NCI-H1092 treated with DMSO at 0.1 percent for 48 hours (cell line): ENCODE measurements at regions not wholly inside any gene's neighbourhood (a gene's known extent, or its start where the extent isn't known, plus 50 kb on each side); places are given as distances from the start of the nearest gene placed in this dataset.
"Not testable (repeated sequence)": the region's sequence is repeated elsewhere in the genome, so short reads cannot be mapped to it uniquely, and the experiment has no call there.

ENCODE experiments used
- DNase-seq: peaks from one replicate; lab custom pipeline; 2025; lab: John Stamatoyannopoulos, UW

DNA sequence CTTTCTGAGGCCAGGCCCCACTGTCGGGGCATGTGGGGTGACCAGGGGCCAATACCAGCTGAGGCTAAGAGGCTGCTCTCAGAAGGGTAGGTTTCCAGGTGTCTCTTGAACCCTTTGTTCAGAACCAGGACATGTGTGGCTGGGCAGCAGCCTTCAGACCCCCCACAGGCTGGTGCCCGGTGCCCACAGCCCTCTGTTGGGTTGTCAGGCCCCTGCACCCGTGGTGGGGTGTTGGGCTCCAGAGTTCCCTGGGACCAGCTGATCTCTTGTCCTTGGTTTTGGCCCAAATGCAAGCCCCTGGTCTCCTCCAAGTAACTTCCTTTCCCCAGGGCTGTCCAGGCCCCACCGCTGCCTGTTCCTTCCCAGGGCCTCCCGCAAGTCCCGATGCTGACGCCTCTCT is 226.0 kb downstream of the TMEM121 start:
- not testable (repeated sequence) for DNase-seq

DNA sequence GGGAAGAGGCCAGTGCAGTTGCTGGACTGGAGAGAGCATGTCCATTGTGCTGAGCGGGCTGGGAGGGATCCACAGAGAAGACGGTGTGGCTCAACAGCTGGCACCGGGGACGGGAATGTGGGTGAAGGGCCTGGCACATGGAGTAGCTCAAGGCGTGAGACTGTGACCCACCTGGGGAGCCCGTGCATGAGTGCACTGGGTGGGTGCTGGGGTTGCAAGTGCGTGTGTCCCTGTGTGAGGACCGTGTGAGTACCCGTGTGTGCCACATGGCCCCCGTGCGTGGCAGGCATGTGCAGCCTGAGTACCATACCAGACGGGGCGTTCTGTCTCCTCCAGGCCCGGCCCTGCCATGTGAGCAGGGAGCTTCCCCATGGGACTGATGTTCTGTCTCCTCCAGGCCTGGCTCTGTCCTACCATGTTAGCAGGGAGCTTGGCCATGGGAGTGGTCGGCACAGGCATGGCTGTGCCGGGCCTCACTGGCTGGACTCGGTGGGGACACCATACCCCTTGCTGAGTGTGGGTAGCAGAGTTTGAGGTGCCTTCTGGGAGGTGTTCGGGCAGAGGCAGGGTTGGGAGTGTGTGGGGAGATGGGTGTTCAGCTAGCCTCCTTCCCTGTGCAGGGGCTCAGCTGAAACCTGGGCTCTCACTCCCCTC is 234.4 kb downstream of the TMEM121 start:
- no peak for DNase-seq

DNA sequence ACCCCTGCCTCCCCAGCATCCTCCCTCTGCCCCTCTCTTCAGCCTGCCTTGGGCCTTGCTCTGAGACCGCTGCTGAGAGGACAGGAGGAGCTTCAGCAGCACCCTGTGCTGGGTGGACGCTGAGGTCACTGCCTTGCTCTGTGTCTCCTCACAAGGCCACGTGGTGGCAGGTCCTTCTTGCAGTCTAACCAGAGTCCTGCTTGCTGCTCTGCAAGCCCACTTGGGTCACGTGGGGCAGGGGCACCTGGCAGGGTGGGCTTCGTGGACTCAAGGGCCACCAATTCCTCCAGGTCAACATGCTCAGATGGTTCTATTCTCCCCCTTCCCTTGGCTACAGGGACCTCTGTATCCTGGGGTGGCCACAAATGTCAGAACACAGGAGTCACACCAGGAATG is 235.0 kb downstream of the TMEM121 start:
- not testable (repeated sequence) for DNase-seq

DNA sequence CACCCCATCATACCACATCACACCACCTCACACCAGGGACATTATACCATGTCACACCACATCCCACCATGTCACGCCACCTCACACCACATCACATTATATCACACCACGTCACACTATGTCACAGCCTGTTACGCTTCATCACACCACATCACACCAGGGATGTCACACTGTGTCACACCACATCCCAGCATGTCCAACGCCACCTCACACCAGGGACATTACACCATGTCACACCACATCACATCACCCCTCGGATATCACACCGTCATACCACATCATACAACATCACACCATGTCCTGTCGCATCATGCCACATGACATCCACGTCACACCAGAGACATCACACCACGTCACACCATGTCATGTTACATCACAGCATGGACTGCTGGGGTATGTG is 235.5 kb downstream of the TMEM121 start:
- DNase-seq: no peak

DNA sequence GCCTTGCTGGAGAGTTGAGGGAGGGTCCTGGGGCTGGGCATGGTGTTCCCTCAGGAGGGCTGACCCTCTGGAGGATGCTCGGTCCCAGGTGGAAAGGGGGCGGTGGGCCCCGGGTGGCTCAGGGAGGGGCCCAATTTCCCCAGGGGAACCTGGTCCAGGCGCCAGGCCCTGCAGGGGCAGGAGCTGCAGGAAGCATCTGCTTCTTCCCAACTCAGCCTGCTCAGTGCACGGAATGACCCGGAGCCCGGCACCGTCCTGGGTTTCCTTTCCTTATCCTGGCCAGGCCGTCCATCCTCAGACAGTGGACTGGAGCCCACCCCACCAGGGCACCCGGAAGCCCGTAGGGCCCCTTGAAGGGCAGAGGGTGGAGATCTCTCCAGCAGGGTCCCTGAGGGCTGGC is 235.9 kb downstream of the TMEM121 start:
- not testable (repeated sequence) for DNase-seq

DNA sequence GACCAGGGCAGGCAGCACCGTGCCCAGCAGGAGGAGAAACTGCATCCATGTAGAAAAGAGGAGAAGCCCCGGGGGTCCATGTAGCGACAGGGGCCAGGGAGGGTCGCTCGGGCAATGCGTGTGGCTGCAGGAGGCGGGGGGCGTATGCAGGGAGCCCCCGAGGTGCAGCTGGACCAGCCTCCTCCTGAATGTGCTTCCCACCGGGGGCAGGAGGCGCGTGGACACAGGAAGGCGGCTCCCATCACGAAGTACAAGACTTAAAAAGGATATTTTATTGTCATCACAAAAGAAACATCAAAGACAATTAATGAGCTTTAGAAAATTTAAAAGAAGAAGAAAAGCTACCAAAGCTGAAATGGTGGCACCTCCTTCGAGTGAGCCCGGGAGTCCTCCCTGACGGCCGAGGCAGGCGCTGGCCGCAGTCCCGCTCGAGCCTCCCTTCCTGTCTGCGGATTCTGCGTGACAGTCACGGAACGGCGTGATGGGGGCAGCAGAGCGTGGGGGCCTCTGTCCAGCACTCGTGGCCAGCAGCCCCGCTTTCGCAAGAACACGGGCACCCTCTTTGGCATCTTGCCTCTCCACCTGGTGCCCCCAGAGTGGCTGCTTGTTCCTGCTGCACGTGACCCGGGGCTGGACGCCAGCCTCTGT is 238.0 kb downstream of the TMEM121 start:
- DNase-seq: not testable (repeated sequence)

DNA sequence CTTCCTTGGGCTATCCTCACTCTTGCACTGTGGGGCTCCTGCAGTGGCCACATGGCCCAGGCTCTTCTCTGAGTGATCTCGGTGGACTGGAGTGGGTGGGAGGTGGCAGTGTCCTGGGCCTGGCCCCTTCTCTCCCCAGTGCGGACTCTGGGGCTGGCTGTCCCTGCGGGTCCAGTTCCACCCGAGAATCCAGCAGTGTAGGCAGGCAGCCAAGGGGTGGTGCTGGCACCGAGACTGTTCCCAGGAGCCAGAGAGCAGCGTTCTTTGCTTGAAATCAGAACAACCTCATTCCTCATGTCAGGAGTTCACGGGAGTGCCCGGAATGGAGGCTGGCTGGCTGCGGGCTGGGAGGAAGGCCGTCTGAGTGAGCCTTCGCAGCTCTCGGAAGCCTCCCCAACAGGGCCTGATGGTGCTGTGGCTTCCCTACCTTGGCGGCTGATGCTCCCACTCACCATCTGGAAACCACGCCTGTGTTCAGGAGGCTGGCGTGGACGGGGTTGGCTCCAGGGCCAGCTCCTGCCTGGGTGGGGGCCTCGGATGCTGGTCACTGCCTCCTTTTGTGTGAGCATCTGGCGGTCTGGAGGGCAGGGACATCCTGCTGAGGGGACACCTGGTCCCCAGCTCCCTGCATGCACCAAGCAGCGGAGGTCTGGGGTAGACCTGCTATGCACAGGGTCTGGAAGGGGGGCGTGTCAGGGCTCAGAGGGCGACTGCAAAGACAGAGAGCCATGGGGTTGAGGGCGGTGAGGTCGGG is 238.9 kb downstream of the TMEM121 start:
- not testable (repeated sequence) for DNase-seq

DNA sequence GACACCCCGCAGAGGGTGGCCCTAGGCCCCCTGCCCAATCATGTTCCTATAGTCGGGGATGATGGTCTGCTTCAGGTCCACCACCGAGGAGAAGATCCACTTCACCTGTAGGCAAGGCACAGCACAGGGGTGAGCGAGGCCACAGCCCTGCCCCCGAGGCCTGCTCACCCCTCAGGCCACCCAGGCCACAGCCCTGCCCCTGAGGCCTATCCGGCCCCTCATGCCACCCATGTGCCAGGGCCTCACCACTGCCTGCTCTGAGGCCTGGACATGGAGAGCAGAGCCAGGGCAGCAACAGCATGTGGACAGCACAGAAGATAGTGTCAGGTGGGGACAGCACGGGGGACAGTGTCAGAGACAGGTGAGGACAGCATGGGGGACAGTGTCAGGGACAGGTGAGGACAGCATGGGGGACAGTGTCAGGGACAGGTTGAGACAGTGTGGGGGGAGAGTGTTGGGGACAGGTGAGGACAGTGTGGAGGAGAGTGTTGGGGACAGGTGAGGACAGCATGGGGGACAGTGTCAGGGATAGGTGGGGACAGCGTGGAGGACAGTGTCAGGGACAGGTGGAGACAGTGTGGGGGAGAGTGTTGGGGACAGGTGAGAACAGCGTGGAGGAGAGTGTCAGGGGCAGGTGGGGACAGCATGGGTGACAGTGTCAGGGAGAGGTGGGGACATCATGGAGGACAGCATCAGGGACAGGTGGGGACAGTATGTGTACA is 239.7 kb downstream of the TMEM121 start:
- no peak for DNase-seq

DNA sequence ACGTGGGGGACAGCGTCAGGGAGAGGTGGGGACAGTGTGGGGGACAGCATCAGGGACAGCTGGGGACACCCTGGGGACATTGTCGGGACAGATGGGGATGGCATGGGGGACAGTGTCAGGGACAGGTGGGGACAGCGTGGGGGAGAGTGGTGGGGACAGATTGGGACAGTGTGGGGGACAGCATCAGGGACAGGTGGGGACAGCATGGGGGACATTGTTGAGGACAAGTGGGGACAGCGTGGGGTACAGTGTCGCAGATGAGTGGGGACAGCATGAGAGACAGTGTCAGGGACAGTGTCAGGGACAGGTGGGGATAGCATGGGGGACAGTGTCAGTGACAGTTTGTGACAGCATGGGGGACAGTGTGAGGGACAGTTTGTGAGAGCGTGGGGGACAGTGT is 240.9 kb downstream of the TMEM121 start:
- no peak for DNase-seq

DNA sequence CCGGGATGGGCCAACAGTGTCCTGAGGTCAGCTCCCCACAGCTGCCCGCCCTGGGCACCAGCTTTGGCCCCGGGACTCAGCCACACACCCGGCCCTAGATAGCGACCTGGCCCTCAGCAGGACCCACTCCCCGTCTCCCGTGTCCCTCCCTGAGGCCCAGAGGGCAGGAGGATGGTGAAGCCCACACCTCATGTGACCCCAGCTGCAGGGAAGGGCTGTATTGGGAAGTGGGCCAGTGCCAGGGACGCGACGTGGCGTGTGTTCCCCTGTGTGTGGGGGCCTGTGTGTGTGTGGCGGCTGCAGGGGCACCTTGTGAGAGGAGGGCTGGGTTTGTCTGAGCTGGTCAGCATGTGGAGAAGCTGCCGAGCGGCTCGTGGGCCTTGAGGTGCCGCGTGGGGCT is 241.7 kb downstream of the TMEM121 start:
- DNase-seq: not testable (repeated sequence)

DNA sequence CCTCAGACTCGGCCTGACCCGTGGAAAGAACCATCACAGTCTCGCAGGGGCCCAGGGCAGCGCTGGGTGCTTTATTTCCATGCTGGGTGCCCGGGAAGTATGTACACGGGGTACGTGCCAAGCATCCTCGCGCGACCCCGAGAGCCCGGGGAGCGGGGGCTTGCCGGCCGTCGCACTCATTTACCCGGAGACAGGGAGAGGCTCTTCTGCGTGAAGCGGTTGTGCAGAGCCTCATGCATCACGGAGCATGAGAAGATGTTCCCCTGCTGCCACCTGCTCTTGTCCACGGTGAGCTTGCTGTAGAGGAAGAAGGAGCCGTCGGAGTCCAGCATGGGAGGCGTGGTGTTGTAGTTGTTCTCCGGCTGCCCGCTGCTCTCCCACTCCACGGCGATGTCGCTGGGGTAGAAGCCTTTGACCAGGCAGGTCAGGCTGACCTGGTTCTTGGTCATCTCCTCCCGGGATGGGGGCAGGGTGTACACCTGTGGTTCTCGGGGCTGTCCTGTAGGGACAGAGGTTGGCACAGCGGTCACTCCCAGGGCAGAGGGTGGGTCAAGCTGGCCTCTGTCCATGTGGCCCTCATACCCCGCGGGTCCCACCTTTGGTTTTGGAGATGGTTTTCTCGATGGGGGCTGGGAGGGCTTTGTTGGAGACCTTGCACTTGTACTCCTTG is 242.8 kb downstream of the TMEM121 start:
- DNase-seq: not testable (repeated sequence)

DNA sequence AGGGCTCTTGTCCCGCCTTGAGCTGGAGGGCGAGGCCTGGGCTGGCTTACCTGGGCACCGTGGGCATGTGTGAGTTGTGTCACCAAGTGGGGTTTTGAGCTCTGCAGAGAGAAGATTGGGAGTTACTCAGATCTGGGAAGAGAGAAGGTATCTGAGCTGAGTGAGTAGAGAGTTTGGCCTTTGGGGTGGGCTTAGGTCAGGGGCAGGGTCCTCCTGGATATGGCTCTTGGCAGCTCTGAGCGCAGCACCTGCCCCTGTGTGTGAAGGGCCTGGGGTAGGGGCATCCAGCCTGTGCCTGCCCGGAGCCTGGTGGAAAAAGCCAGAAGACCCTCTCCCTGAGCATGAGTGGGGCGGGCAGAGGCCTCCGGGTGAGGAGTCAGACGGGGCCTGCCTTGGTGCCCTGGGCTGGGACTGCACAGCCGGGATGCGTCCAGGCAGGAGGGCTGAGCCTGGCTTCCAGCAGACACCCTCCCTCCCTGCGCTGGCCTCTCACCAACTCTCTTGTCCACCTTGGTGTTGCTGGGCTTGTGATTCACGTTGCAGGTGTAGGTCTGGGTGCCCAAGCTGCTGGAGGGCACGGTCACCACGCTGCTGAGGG is 244.3 kb downstream of the TMEM121 start:
- DNase-seq: not testable (repeated sequence)

DNA sequence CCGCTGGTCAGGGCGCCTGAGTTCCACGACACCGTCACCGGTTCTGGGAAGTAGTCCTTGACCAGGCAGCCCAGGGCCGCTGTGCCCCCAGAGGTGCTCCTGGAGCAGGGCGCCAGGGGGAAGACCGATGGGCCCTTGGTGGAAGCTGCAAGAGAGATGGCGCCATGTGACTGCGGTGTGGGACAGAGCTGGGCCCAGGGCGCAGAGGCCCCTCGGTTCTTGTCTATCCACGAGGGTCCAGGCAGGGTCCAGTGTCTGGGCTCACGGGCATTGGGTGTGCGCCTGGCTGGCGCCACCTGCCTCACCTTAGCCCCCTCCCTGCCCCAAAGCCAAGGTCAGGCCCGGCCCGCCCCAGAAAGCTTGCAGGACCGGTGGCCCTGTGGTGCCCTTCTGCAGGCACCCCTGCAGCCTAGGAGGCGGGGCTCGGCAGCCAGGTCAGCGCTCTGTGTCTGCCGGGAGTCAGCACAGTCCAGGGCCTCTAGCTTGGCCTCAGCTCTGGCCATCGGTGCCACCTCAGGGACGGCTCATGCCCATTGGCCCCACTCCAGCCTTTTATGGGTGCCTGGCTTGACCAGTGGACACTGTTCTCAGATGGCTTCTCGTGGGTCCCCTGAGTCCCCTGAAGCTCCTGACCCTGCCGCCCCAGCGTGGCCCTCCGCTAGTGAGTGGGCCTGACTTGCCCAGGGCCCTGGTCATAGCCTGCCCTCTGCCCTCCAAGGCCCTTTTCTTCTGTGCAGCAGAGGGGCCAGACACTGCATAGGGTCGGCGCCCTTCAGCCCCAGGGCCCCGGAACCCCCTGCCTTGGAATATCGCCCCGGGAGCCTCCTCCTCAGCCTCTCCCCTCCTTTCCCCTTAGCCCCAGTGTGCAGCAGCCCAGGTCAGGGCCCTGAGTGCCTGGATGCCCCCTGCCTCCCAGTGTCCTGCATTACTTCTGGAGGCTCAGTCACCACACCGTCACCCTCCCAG is 245.2 kb downstream of the TMEM121 start:
- not testable (repeated sequence) for DNase-seq

DNA sequence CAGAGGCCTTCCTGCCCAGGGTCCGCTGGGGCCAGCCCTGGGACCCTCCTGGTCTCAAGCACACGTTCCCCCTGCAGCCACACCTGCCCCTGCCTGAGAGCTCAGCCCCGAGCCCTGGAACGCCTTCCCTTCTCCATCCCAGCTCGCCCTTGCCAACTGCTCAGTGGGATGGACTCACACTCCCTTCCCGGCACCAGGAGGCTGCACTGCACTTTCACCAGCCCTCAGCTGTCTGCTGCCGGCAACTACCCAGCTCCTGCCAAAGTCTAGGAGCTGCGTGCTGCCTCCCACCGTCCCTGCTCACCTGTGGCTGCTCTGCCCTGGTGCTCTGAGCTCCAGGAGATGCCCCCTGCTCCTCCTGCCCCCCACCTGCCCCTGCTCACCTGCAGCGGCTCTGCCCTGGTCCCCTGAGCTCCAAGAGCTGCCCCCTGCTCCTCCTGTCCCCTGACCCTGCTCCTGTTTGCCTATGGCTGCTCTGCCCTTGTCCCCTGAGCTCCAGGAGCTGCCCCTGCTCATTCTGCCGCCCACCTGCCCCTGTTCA is 246.4 kb downstream of the TMEM121 start:
- DNase-seq: not testable (repeated sequence)

DNA sequence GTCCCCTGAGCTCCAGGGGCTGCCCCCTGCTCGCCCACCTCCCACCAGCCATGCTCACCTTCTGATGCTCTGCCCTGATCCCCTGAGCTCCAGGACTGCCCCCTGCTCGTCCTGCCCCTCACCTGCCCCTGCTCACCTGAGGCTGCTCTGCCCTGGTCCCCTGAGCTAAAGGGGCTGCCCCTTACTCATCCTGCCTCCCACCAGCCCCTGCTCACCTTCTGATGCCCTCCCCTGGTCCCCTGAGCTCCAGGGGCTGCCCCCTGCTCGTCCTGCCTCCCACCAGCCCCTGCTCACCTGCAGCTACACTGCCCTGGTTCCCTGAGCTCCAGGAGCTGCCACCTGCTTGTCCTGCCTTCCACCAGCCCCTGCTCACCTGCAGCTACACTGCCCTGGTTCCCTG is 247.2 kb downstream of the TMEM121 start:
- DNase-seq: no peak

DNA sequence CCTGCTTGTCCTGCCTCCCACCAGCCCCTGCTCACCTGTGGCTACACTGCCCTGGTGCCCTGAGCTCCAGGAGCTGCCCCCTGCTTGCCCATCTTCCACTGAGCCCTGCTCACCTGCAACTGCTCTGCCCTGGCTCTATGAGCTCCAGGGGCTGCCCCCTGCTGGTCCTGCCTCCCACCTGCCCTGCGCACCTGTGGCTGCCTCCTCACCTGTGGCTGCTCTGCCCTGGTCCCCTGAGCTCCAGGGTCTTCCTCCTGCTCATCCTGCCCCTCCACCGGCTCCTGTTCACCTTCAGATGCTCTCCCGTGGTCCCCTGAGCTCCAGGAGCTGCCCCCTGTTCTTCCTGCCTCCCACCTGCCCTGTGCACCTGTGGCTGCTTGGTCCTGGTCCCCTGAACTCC is 247.6 kb downstream of the TMEM121 start:
- DNase-seq: no peak

DNA sequence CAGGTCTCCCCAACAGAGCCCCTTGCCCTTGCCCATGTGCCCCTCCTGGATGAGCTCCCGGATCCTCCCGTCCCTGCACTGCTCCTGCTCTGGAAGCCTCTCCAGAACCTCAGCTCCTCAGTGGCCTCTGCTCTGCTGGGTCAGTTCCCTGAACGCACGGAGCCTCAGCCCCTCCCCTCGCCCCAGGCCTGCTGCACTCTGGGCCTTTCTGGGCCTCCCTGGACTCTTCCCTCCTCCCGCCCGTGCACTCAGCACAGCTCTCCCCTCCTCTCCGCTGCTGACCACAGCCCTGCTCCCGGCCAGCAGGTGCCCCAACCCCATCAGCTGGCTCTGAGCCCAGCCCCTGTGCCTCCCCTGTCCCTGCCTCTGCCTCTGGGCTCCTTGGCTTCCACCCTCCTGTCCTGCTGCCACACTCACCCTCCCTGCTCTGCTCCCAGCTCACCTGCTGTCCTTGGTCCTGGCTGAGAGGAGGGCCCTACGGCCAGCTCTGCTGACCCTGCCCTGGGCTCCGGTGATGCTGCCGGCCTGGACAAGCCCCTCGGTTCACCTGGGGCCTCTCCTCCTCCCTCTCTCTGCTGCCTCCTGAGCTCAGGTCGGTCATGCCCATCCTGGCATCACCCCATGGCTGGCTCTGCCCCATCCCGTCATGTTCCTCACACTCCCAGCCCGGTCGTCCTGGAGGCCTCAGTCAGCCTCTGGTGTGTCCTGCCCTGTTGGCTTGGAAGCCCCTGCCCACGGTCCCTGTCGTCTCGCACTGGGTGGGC is 248.4 kb downstream of the TMEM121 start:
- not testable (repeated sequence) for DNase-seq

DNA sequence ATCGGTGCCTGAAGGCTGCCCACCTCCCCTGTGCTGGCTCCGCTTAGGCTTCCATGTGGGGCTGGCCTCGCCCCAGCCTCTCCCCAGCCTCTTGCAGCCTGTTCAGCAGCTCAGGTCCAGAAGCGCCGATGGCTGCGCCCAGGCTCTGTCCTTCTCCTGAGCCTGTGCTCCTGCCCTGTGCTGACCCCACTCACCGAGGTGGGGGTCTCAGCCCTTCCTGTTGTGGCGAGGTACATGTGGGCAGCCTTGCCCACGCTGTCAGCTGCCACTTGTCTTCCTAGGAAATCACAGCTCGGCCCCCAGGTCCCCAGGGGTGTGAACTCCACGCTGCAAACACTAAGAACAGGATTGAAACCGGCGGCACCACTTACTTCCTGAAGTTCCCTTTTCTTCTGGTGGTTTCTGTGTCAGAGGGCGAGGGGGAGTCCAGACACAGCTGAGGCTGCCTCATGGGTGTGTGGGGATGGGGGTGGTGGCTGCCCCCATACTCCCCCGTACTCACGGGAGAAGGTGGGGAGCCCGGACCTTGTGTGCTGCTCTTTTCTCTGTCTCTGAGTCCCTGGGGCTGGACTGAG is 249.1 kb downstream of the TMEM121 start:
- not testable (repeated sequence) for DNase-seq

DNA sequence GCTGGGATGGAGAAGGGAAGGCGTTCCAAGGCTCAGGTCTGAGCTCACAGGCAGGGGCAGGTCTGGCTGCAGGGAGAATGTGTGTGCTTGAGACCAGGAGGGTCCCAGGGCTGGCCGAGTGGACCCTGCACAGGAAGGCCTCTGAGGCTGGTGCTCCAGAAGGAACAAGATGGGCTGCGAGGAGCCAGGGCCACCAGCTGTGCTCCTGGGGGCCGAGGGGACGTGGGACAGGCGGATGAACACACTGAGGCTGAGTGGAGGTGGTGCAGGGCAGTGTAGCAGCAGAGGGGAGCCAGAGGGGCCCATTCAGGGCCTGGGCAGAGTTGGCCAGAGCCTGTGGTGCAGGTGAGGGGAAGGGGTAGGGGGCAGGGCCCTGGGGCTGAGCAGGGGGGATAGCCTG is 249.7 kb downstream of the TMEM121 start:
- DNase-seq: not testable (repeated sequence)
